A549 (cell line): ENCODE measurements at regions not wholly inside any gene's neighbourhood (a gene's known extent, or its start where the extent isn't known, plus 50 kb on each side); places are given as distances from the start of the nearest gene placed in this dataset.

ENCODE experiments used
- JUN ChIP-seq, 2 experiments: fragments of >200 bp; sonication (Bioruptor Twin); formaldehyde crosslinking; IDR thresholded peaks; 2 replicates in 1 of 2; 3 replicates in 1 of 2; pipeline ENCODE4 v1.6.1; 2016 to 2017
- NFE2L2 ChIP-seq: fragments of 150-350 bp; conservative IDR thresholded peaks from 2 replicates; pipeline ENCODE4 v1.6.1; 2014; ENCODE audit warnings: low read length
- POLR2A ChIP-seq: IDR thresholded peaks from 2 replicates; pipeline ENCODE4 v1.6.1; 2012; ENCODE audit warnings: mild to moderate bottlenecking, low read length
- RCOR1 ChIP-seq: fragments of 150-350 bp; IDR thresholded peaks from 2 replicates; pipeline ENCODE4 v1.6.1; 2014; ENCODE audit warnings: antibody characterized with exemption, low read length, low read depth
- RFX5 ChIP-seq: fragments of 450-650 bp; IDR thresholded peaks from 2 replicates; pipeline ENCODE4 v1.7.1; 2014; ENCODE audit warnings: antibody characterized with exemption, mild to moderate bottlenecking, moderate library complexity
- SREBF2 ChIP-seq: fragments of 450-650 bp; IDR thresholded peaks from 2 replicates; pipeline ENCODE4 v1.6.1; 2014; ENCODE audit warnings: mild to moderate bottlenecking, moderate library complexity
- TP53 ChIP-seq: fragments of 250-450 bp; sonication (Bioruptor Pico); IDR thresholded peaks from 2 replicates; pipeline ENCODE4 v1.5.0; 2021; ENCODE audit warnings: mild to moderate bottlenecking, moderate library complexity
- ZFP36 ChIP-seq: fragments of 450-650 bp; IDR thresholded peaks from 2 replicates; pipeline ENCODE4 v1.6.1; 2014; ENCODE audit warnings: borderline replicate concordance; ENCODE audit not compliant: partially characterized antibody
- TF ChIP-seq, protein P1 (sequence below): fragments of >200 bp; sonication (Bioruptor Twin); formaldehyde crosslinking; IDR thresholded peaks from 3 replicates; pipeline ENCODE4 v1.5.1; 2016
- TF ChIP-seq, protein P2 (sequence below): fragments of 200-600 bp; sonication (generic); IDR thresholded peaks from 2 replicates; pipeline ENCODE4 v1.6.1; 2016; ENCODE audit warnings: antibody characterized with exemption, mild to moderate bottlenecking, moderate library complexity

DNA sequence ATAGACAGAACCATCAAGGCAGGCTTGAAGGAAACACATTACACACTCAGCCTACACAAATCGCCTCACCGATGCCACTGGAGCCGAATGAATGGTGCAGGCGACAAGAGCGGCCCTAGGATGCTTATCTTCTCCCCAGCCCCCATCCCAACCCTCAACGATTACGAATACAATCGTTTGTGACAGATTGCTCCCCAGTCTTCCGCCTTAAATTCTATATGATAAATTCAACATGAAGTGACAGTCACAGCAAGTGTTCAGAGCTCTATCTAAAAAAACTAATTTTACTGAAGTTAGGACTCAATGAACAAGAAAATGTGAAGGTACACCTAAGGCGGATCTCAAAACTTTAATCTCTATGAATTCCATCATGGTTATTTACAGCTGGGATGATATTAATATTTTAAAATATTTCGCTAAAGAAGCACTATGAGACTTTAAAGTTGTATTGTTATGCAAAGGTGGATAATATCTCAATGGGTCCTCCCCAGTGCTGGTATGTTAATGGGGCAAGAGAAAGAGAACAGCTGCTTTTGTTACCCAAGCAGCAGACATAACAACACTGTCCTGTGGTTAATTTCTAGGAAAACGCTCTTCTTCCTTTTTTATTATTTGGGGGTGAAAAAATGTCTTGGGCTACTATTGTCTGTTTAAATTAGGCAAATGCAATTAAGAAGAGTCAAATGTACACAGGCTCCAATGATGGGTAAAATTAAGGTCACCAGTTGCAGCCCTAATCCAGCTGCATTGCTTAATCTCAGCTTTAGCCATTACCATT lies 147.6 kb upstream of the NR2F2 start:
- TF ChIP-seq JUN (IDR thresholded peaks at IDR 0.05), result no peak
- TF ChIP-seq RFX5, result no peak
- TF ChIP-seq, protein P1, sequence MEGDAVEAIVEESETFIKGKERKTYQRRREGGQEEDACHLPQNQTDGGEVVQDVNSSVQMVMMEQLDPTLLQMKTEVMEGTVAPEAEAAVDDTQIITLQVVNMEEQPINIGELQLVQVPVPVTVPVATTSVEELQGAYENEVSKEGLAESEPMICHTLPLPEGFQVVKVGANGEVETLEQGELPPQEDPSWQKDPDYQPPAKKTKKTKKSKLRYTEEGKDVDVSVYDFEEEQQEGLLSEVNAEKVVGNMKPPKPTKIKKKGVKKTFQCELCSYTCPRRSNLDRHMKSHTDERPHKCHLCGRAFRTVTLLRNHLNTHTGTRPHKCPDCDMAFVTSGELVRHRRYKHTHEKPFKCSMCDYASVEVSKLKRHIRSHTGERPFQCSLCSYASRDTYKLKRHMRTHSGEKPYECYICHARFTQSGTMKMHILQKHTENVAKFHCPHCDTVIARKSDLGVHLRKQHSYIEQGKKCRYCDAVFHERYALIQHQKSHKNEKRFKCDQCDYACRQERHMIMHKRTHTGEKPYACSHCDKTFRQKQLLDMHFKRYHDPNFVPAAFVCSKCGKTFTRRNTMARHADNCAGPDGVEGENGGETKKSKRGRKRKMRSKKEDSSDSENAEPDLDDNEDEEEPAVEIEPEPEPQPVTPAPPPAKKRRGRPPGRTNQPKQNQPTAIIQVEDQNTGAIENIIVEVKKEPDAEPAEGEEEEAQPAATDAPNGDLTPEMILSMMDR, result no peak
- TF ChIP-seq TP53, result no peak
- no peak for TF ChIP-seq SREBF2
- no peak for TF ChIP-seq POLR2A
- no peak for TF ChIP-seq ZFP36
- TF ChIP-seq NFE2L2, result no peak
- TF ChIP-seq, protein P2, sequence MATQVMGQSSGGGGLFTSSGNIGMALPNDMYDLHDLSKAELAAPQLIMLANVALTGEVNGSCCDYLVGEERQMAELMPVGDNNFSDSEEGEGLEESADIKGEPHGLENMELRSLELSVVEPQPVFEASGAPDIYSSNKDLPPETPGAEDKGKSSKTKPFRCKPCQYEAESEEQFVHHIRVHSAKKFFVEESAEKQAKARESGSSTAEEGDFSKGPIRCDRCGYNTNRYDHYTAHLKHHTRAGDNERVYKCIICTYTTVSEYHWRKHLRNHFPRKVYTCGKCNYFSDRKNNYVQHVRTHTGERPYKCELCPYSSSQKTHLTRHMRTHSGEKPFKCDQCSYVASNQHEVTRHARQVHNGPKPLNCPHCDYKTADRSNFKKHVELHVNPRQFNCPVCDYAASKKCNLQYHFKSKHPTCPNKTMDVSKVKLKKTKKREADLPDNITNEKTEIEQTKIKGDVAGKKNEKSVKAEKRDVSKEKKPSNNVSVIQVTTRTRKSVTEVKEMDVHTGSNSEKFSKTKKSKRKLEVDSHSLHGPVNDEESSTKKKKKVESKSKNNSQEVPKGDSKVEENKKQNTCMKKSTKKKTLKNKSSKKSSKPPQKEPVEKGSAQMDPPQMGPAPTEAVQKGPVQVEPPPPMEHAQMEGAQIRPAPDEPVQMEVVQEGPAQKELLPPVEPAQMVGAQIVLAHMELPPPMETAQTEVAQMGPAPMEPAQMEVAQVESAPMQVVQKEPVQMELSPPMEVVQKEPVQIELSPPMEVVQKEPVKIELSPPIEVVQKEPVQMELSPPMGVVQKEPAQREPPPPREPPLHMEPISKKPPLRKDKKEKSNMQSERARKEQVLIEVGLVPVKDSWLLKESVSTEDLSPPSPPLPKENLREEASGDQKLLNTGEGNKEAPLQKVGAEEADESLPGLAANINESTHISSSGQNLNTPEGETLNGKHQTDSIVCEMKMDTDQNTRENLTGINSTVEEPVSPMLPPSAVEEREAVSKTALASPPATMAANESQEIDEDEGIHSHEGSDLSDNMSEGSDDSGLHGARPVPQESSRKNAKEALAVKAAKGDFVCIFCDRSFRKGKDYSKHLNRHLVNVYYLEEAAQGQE, result no peak
- TF ChIP-seq RCOR1, result no peak
